ENCODE measurements at regions not wholly inside any gene's neighbourhood (a gene's known extent, or its start where the extent isn't known, plus 50 kb on each side); places are given as distances from the start of the nearest gene placed in this dataset.

DNA sequence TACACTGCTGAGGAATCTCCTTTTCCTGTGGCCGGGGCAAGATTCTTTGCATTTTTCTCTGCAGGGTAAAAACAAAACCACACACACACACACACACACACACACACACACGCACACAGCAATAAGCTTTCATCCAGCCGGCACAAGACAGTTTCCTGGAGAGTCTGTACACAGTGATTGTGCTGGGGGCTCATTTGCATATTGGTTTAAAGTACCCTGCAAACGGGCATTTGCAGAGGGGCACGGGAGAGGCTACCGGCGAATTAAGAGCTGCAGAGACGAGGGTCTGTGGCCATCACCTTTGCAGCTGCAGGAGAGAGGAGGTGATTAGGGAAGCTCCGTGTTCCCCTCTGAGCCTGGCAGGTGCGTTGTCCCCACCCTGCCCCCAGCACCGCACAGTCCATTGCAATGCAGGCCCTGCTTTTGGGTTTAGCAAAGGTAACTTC is 219.9 kb downstream of the SHOX start:
- TF ChIP-seq POLR2A (IDR thresholded peaks at IDR 0.05) (no peak), POLR2AphosphoS5 (IDR thresholded peaks at IDR 0.05) (no peak)
- TF ChIP-seq, protein P1, sequence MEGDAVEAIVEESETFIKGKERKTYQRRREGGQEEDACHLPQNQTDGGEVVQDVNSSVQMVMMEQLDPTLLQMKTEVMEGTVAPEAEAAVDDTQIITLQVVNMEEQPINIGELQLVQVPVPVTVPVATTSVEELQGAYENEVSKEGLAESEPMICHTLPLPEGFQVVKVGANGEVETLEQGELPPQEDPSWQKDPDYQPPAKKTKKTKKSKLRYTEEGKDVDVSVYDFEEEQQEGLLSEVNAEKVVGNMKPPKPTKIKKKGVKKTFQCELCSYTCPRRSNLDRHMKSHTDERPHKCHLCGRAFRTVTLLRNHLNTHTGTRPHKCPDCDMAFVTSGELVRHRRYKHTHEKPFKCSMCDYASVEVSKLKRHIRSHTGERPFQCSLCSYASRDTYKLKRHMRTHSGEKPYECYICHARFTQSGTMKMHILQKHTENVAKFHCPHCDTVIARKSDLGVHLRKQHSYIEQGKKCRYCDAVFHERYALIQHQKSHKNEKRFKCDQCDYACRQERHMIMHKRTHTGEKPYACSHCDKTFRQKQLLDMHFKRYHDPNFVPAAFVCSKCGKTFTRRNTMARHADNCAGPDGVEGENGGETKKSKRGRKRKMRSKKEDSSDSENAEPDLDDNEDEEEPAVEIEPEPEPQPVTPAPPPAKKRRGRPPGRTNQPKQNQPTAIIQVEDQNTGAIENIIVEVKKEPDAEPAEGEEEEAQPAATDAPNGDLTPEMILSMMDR (IDR thresholded peaks at IDR 0.05): no peak

Measured in breast epithelium (tissue), 3 donors.